NCI-H2227 treated with DMSO at 0.1 percent for 48 hours (cell line): ENCODE measurements at regions not wholly inside any gene's neighbourhood (a gene's known extent, or its start where the extent isn't known, plus 50 kb on each side); places are given as distances from the start of the nearest gene placed in this dataset.

ENCODE experiments used
- DNase-seq: peaks from one replicate; lab custom pipeline; 2025; lab: John Stamatoyannopoulos, UW

DNA sequence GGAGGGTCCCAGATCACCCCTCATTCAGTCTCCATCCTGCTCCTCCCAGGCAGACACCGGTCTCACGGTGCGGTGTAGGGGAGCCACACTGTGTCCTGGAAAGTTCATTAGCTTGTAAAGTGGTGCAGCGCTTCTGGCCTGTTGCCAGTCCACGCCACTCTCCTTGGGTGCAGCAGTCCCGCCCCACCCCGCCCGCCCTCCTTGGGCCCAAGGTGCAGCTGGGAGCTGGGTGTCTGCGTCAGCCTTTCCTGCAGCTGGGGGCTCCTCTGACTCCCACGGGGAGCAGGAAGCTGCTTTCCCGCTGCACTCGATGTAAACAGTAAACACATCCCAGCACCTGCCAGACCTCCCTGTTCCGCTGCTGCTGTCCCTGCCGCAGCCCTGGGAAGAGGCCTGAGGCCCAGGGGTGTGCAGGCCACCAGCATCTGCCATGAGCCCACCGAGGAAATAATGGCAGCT is 53.8 kb upstream of the ASB18 start:
- DNase-seq: no peak

DNA sequence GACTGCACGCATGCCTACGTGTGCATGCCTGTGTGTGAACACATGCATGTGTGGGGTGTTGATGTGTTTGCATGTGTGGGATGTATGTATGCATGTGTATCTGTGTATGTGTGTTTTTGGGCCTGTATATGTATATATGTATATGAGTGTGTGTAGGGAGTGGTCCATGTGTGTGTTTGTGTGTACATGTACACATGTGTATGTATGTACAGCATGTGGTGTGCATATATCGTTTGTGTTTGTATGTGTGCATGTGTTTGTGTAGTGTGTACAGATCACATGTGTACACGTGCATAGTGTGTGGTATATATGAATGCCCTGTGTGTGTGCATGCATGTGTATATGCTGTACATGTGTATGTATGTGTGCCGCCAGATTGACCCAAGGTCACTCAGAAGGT is 54.2 kb upstream of the ASB18 start:
- no peak for DNase-seq

GRCh38 chr2:236319036-236319435 is 54.8 kb upstream of the ASB18 start:
- DNase-seq: no peak

- DNase-seq: no peak
These were observed 57.2 kb upstream of the ASB18 start for GRCh38 chr2:236321415-236321814.

GRCh38 chr2:236333417-236334121 is 69.4 kb upstream of the ASB18 start:
- DNase-seq: no peak

GRCh38 chr2:236334122-236334876 is 70.1 kb upstream of the ASB18 start:
- no peak for DNase-seq

- no peak for DNase-seq
These were observed 71.7 kb upstream of the ASB18 start for GRCh38 chr2:236335696-236336574.

DNA sequence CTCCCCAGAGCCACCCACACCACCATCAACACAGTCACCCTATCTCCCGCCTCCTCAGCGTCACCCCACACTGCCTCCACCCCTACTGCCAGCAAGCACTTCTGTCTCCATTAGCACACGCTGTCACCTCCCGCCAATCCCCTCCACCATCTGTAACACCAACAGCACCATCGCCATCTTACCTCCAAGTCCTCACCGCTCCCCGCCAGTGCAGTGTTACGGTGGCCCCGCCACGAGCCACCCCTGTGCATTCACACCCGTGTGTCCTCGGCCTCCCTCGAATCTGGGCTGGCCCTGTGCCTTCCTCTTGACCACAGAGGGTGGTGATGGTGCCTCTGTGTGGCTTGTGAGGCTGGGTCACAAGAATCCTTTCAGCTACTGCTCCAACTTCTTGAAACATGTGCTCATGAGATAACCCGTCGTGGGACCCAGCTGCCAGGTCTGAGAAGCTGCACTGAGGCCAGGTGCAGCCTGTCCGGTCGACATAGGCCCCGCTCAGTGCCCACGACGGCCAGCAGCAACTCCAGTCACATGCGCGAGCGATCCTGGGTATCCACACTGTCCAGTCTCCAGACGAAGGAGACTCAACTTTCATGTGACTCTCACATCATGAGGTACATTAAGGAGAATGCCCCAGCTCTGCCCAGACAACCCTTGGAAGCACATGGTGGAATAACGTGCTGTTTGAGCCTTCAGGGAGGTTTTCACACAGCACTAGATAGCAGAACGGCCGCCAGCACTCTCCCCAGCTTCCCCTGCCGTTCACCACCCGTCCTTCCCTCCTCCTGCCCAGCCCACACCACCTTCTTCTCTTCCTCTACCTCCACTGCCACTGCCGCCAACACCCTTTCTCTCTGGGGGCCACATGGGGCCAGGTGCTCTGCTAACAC is 72.6 kb upstream of the ASB18 start:
- DNase-seq: no peak

DNA sequence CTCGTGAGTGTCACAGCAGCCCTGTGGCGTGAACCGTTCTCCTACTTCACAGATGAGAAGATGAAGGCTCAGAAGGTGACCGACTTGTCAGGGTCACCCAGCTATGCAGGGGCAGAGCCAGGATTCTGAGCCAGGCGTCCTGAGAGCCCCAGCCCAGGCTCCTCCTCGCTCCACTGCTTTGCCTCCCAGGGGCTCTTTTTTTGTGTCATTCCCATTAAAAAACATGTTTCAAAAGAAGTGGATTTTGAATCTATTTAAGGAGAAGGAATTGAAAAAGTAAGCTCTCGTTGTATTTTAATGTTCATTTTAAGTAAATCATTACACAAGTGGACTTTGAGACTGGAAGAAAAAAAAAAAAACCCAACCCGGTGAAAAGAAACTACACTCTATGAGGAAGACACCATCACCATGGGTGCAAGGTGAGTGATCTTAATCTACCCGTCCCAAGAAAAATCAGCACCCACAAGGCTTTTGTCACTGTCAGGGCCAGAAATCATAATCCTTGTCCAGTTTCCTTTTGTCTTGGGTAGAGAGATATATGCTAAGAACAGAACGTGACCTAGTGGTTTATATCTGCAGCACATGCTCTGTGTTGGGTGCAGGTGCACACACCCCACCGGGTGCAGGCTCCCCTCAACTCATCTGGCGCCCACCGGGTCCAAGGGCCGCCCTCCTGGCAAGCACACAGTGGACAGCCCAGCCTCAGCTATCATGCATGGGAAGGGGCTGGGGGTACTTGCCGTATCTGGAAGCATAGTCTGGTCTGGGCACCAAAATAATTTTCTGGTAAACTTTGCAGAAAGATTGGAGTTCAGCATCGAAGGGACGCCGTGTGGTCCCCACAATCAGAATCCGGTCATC is 73.5 kb upstream of the ASB18 start:
- no peak for DNase-seq

GRCh38 chr2:236338495-236339184 is 74.4 kb upstream of the ASB18 start:
- DNase-seq: no peak

GRCh38 chr2:236340251-236340650 is 76.0 kb upstream of the ASB18 start:
- no peak for DNase-seq

DNA sequence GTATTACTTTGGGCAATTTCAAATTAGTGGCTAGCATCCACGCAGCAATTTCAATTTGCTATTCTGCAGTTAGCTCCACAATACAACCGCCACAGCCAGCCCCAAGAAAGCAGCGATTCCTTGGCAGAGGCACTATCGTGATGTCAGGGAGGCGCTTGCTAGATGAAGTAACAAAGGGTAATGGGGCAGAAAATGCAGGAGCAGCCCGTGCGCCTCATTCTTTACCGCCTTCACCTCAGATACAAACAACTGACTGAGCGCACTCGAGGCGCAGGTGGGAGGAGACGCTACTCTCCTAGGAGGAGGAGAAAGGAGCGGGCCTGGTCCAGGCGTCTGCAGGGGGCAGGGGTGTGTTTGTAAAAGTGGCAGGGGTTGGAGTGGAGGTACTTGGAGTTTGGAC is 76.9 kb upstream of the ASB18 start:
- no peak for DNase-seq

GRCh38 chr2:236341721-236342120 is 77.5 kb upstream of the ASB18 start:
- DNase-seq: no peak

- no peak for DNase-seq
These were observed 78.3 kb upstream of the ASB18 start for GRCh38 chr2:236342507-236342906.

GRCh38 chr2:236342951-236343350 is 78.7 kb upstream of the ASB18 start:
- no peak for DNase-seq

DNA sequence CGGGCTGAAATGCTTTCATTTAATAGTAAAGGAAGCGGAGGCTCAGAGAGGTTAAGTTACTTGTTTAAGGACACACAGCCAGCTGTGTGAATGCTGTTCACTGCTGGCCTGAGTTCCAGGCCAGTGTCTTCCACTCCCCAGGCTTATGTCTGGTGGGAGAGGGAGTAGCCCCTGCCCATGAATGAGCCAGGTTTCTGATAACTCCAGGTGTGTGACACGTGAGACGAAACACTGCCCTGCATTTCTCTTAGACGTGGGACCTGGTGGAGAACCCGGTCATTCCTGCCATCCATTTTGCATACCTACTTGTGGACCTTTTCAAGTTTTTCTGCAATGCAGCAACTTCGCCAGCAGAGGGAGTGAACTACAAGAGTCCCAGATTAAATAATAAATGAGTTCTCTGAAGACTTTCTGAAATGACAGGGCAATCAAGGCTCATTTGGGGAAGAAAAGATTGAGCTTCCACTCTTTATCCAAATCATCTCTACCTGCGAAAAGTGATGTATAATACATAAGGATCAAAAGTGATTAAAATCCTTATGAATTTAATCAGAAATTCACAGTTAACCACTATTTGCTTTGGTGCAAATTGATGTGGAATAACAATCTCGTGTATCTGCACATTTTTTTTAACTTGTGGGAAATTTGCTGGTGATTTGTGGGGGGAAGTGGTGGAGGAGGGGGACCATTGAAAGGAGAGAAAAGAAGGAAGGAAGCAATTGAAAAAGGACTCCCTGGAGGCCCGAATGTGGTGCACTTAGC is 79.4 kb upstream of the ASB18 start:
- DNase-seq: peak; percentile 56

GRCh38 chr2:236344446-236344845 is 80.2 kb upstream of the ASB18 start:
- no peak for DNase-seq

DNA sequence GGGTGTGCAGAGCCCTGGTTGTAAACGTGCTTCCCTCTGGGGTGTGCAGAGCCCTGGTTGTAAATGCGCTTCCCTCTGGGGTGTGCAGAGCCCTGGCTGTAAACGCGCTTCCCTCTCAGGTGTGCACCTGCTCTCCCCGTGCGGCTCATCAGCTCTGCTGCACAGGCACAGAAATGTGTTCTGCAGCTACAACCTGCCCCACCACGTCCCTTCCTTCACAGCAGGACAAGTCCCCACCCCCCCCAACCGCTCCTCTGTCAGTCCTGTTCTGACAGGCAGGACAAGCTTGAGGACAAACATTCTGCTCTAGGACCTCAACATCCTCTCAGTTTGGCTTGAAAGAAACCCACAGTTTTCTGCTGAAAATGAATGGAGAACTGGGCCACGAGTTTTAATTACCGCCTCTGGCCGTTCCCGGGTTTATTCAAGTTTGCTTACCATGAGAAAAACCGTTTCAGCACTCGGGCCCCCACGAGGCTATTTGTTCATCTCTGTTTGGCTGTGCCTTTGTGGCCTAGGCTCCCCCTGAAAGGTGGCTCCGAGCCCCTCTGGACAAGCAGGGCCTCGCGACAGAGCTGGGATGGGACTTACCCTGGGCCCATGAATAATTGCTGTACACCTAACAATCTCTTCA is 81.0 kb upstream of the ASB18 start:
- DNase-seq: no peak

GRCh38 chr2:236346366-236346765 is 82.2 kb upstream of the ASB18 start:
- DNase-seq: no peak
